K562 (cell line): ENCODE measurements at regions not wholly inside any gene's neighbourhood (a gene's known extent, or its start where the extent isn't known, plus 50 kb on each side); places are given as distances from the start of the nearest gene placed in this dataset.

Source experiments
- CHD2 ChIP-seq: IDR thresholded peaks from 2 replicates; pipeline ENCODE4 v1.6.1; 2011; ENCODE audit warnings: low read depth, low read length
- CTCF ChIP-seq, 3 experiments: IDR thresholded peaks in 2 of 3; conservative IDR thresholded peaks in 1 of 3; 2 replicates each; pipeline ENCODE4 v1.5.1; 2011 to 2012; ENCODE audit warnings: low read length in 3 of 3, mild to moderate bottlenecking in 3 of 3, control low read depth in 2 of 3, improper control_type of control experiment in 1 of 3, inconsistent platforms in 1 of 3, low read depth in 1 of 3, mixed read lengths in 1 of 3, moderate library complexity in 1 of 3; ENCODE audit not compliant: insufficient read depth in 2 of 3
- GMEB1 ChIP-seq: fragments of 250-450 bp; sonication (Bioruptor Pico); IDR thresholded peaks from 2 replicates; pipeline ENCODE4 v1.4.0; 2020; ENCODE audit warnings: mild to moderate bottlenecking
- HNRNPK ChIP-seq: fragments of 200-400 bp; formaldehyde crosslinking; IDR thresholded peaks from one replicate; pipeline ENCODE4 v1.6.1; 2018; ENCODE audit warnings: mild to moderate bottlenecking, low read depth, low read length; ENCODE audit not compliant: poor library complexity, severe bottlenecking
- KDM2B ChIP-seq: fragments of 250-450 bp; sonication (Bioruptor Pico); IDR thresholded peaks from 2 replicates; pipeline ENCODE4 v1.8.0; 2021; ENCODE audit warnings: mild to moderate bottlenecking, moderate library complexity
- KDM5B ChIP-seq: fragments of 200-600 bp; sonication (generic); IDR thresholded peaks from 2 replicates; pipeline ENCODE4 v1.6.1; 2012; ENCODE audit warnings: low read depth, mild to moderate bottlenecking, moderate library complexity, low read length, control low read depth, inconsistent platforms; ENCODE audit not compliant: insufficient replicate concordance
- MYC ChIP-seq, 2 experiments: fragments of 250-450 bp in 1 of 2; sonication (Bioruptor Pico) in 1 of 2; IDR thresholded peaks; 2 replicates each; pipeline versions ENCODE4 v1.5.1 to v1.6.1; 2012 to 2021; ENCODE audit warnings: low read depth in 2 of 2, borderline replicate concordance in 1 of 2, improper control_type of control experiment in 1 of 2, low read length in 1 of 2, mild to moderate bottlenecking in 1 of 2, moderate library complexity in 1 of 2

- TF ChIP-seq GMEB1 (CRISPR knock-in tag) (no peak), KDM5B (no peak), HNRNPK (no peak), CHD2 (no peak), MYC (IDR thresholded peaks at IDR 0.05; ENCODE audit: low read depth, low read length) (no peak), MYC (CRISPR knock-in tag; IDR thresholded peaks at IDR 0.05; ENCODE audit: borderline replicate concordance, low read depth) (no peak), CTCF (IDR thresholded peaks at IDR 0.05 in 2 of 3, conservative IDR thresholded peaks at IDR 0.05 in 1 of 3; ENCODE audit: insufficient read depth in 2 of 3, low read depth in 1 of 3, low read length in 3 of 3) (no peak), KDM2B (no peak)
Measured at GRCh38 chr2:161729-162128, 102.1 kb downstream of the SH3YL1 start.
